ENCODE measurements at regions not wholly inside any gene's neighbourhood (a gene's known extent, or its start where the extent isn't known, plus 50 kb on each side); places are given as distances from the start of the nearest gene placed in this dataset.

DNA sequence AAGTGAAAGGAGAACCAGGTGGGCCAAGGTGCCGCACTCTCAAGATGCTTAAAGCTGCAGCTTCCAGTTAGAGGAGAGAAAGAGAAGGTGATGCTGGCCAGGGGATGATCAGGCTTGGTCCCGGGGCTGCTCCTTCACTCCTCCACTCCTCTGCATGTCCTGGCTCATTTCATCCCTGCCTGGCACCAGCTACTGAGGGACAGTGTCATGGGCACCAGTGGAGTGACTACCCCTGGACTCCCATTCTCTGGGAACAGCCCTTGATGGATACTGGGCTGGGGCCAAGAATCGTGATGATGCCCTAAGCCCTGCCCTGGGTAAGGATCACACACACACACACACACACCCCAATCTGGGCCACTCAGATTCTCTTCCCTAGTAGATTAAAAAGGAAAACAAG is 243.7 kb downstream of the UACA start:
- Histone ChIP-seq H4K20me1 (ENCODE audit: insufficient read depth) (no peaks in the 10 kb centered on the region), H3K27me3 (ENCODE audit: insufficient read depth, low read depth, low read length) (no peaks in the 10 kb centered on the region), H3K27ac (ENCODE audit: low read length) (no peak overlapping the region), H2AFZ (ENCODE audit: low read depth, low read length) (no peak overlapping the region), H3K4me2 (ENCODE audit: low read length) (no peak overlapping the region), H3K9ac (ENCODE audit: low read length) (no peak overlapping the region), H3K9me2 (ENCODE audit: insufficient read depth, low read length) (no peaks in the 10 kb centered on the region), H3F3A (ENCODE audit: insufficient read depth, low read length, poor library complexity, severe bottlenecking) (no peaks in the 10 kb centered on the region), H3K36me3 (ENCODE audit: insufficient read depth, low read length) (no peaks in the 10 kb centered on the region), H3K9me3 (ENCODE audit: low read length) (no peaks in the 10 kb centered on the region), H3K79me2 (replicated peaks; ENCODE audit: insufficient read depth, low read length) (no peaks in the 10 kb centered on the region), H3K4me3 (ENCODE audit: low read length) (no peak overlapping the region)
- TF ChIP-seq EP300 (conservative IDR thresholded peaks at IDR 0.05; ENCODE audit: poor library complexity, severe bottlenecking): no peak
- no peak for TF ChIP-seq MXI1 (conservative IDR thresholded peaks at IDR 0.05; ENCODE audit: poor library complexity, severe bottlenecking)
- TF ChIP-seq, protein P1, sequence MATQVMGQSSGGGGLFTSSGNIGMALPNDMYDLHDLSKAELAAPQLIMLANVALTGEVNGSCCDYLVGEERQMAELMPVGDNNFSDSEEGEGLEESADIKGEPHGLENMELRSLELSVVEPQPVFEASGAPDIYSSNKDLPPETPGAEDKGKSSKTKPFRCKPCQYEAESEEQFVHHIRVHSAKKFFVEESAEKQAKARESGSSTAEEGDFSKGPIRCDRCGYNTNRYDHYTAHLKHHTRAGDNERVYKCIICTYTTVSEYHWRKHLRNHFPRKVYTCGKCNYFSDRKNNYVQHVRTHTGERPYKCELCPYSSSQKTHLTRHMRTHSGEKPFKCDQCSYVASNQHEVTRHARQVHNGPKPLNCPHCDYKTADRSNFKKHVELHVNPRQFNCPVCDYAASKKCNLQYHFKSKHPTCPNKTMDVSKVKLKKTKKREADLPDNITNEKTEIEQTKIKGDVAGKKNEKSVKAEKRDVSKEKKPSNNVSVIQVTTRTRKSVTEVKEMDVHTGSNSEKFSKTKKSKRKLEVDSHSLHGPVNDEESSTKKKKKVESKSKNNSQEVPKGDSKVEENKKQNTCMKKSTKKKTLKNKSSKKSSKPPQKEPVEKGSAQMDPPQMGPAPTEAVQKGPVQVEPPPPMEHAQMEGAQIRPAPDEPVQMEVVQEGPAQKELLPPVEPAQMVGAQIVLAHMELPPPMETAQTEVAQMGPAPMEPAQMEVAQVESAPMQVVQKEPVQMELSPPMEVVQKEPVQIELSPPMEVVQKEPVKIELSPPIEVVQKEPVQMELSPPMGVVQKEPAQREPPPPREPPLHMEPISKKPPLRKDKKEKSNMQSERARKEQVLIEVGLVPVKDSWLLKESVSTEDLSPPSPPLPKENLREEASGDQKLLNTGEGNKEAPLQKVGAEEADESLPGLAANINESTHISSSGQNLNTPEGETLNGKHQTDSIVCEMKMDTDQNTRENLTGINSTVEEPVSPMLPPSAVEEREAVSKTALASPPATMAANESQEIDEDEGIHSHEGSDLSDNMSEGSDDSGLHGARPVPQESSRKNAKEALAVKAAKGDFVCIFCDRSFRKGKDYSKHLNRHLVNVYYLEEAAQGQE (IDR thresholded peaks at IDR 0.05; ENCODE audit: borderline replicate concordance): no peak
- no peak for TF ChIP-seq SMC3 (conservative IDR thresholded peaks at IDR 0.05; ENCODE audit: poor library complexity)
- no peak for TF ChIP-seq TAF1 (IDR thresholded peaks at IDR 0.05; ENCODE audit: low read depth)

DNA sequence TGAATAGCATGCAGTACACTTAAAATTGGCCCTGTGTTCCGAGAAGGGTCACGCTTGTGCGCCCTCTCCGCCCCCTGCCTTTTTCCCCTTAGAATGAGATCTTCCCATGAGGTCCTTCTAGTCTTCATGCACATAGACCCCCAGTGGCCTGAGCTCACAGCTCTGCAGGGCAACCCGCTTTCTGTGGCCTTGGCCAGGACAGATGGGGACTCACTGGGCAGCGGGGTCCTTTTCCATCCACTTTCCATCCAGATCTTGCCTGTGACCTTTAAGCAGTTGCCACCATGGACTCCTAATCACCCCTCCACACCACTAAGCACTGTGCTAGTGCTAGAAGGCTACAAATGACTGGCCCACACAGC is 244.4 kb downstream of the UACA start:
- Histone ChIP-seq H3F3A (ENCODE audit: insufficient read depth, low read length, poor library complexity, severe bottlenecking) (no peaks in the 10 kb centered on the region), H3K27ac (ENCODE audit: low read length) (no peak overlapping the region), H3K79me2 (replicated peaks; ENCODE audit: insufficient read depth, low read length) (no peaks in the 10 kb centered on the region), H3K36me3 (ENCODE audit: insufficient read depth, low read length) (no peaks in the 10 kb centered on the region), H3K4me3 (ENCODE audit: low read length) (no peak overlapping the region), H2AFZ (ENCODE audit: low read depth, low read length) (no peak overlapping the region), H3K9me3 (ENCODE audit: low read length) (no peaks in the 10 kb centered on the region), H3K4me2 (ENCODE audit: low read length) (no peak overlapping the region), H3K27me3 (ENCODE audit: insufficient read depth, low read depth, low read length) (no peaks in the 10 kb centered on the region), H3K9me2 (ENCODE audit: insufficient read depth, low read length) (no peaks in the 10 kb centered on the region), H3K9ac (ENCODE audit: low read length) (no peak overlapping the region), H4K20me1 (ENCODE audit: insufficient read depth) (no peaks in the 10 kb centered on the region)
- TF ChIP-seq RAD21 (conservative IDR thresholded peaks at IDR 0.05): no peak

DNA sequence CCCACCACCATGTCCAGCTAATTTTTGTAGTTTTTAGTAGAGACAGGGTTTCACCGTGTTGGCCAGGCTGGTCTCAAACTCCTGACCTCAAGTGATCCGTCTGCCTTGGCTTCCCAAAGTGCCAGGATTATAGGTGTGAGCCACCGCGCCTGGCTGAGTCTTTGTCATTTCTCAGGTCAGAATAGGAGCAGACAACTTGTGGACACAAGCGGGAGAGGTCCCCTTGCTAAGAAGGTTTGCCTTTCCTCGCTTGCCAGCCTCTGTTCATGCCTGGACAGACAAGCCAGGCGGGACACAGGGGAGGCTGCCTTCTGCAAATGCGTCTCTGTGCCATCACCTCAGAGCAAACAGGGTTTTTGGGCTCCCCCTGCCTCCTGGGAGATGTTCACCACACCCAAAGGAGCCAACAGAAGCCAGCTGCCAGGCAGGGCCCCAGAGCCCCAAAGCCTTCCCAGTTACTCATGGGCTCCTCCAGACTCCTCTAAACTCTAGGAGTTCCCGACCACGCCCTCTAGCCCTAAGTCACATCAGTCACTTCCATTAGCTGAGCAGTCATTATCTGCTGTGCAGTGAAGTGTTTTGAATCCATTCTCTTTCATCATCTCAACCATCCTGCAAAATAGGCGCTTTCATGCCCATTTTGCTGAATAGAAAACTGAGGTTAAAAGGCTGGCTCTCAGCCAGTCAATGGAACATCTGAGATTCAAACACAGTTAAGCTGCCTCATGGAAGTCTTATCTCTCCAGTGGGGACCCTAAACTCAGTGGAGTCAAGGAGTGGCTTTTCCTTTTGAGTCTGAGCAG is 245.0 kb downstream of the UACA start:
- no peak overlapping the region for H3K9ac ChIP-seq (ENCODE audit: low read length)
- no peak overlapping the region for H2AFZ ChIP-seq (ENCODE audit: low read depth, low read length)
- H3K36me3 ChIP-seq (ENCODE audit: insufficient read depth, low read length): no peaks in the 10 kb centered on the region
- no peak overlapping the region for H3K4me3 ChIP-seq (ENCODE audit: low read length)
- no peaks in the 10 kb centered on the region for H3F3A ChIP-seq (ENCODE audit: insufficient read depth, low read length, poor library complexity, severe bottlenecking)
- H3K27ac ChIP-seq (ENCODE audit: low read length): no peak overlapping the region
- H3K79me2 ChIP-seq (replicated peaks; ENCODE audit: insufficient read depth, low read length): no peaks in the 10 kb centered on the region
- no peaks in the 10 kb centered on the region for H3K27me3 ChIP-seq (ENCODE audit: insufficient read depth, low read depth, low read length)
- H3K4me2 ChIP-seq (ENCODE audit: low read length): no peak overlapping the region
- H3K9me2 ChIP-seq (ENCODE audit: insufficient read depth, low read length): no peaks in the 10 kb centered on the region
- H4K20me1 ChIP-seq (ENCODE audit: insufficient read depth): no peaks in the 10 kb centered on the region
- TF ChIP-seq SMC3 (conservative IDR thresholded peaks at IDR 0.05; ENCODE audit: poor library complexity) (no peak), EZH2 (IDR thresholded peaks at IDR 0.05; ENCODE audit: borderline replicate concordance, insufficient read depth, low read length, poor library complexity, severe bottlenecking) (no peak), EP300 (conservative IDR thresholded peaks at IDR 0.05; ENCODE audit: poor library complexity, severe bottlenecking) (no peak), MXI1 (conservative IDR thresholded peaks at IDR 0.05; ENCODE audit: poor library complexity, severe bottlenecking) (no peak)
- TF ChIP-seq, protein P1 (IDR thresholded peaks at IDR 0.05; ENCODE audit: borderline replicate concordance): no peak
- no peaks in the 10 kb centered on the region for H3K9me3 ChIP-seq (ENCODE audit: low read length)

Data from neural cell (in vitro differentiated cells).